Germinal center (tissue), 1 donor: ENCODE measurements at regions not wholly inside any gene's neighbourhood (a gene's known extent, or its start where the extent isn't known, plus 50 kb on each side); places are given as distances from the start of the nearest gene placed in this dataset.

Source experiments
- DNase-seq: peaks from one replicate; pipeline ENCODE4 v3.0.0; 2012; ENCODE audit warnings: mixed read lengths, low spot score

- no peak for DNase-seq
These were observed 611.1 kb downstream of the BRINP3 start for GRCh38 chr1:189866606-189867005.

DNA sequence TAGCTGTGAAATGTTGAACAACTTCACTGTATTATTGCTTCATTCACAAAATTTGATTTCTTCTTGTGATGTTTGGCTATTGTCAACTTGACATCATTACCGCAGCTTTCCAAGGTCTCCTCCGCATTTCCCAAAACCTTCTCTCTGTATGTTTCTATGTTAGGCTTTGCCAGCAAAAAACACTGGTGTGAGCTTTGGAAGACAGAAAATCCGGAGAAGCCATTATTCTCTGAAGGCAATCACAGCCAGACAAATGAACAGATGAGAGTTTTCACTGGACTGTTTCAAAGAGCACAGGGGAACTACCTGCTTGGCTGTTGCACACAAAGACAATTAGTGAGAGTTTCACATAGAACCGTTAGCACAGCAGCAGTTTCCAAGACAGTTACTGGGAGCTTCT, 609.6 kb downstream of the BRINP3 start:
- no peak for DNase-seq

DNA sequence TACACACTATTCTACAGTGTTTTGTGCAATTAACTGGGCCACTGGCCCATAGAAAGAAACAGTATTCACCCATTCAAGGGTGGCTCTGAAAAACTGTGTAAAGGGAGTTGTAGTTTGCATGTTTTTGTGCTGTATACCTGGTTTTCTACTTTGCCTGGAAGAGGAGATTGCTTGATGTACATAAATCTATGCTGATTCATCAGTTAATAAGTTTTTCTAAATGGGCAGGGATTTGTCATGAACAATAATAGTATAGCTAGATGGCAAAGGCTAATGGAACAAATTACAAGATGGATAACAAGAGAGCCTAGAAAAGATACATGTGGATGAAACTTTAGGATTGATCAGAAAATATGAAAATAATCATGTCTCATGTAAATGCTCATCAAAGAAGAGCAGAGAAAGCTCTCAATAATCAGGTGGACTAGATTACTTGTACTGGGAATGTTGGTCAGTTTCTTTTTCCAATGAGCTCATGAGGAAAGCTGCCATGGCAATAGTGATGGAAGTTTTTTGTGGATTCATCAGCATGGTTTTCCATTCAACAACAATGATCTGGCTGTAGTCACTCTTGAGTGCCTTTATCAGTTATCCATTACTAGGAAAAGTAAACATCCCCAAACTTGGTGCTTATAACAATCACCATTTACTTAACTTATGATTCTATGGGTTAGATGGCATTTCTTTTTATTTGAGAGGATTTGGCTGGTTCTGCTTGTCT, 602.8 kb downstream of the BRINP3 start:
- DNase-seq = no peak

DNA sequence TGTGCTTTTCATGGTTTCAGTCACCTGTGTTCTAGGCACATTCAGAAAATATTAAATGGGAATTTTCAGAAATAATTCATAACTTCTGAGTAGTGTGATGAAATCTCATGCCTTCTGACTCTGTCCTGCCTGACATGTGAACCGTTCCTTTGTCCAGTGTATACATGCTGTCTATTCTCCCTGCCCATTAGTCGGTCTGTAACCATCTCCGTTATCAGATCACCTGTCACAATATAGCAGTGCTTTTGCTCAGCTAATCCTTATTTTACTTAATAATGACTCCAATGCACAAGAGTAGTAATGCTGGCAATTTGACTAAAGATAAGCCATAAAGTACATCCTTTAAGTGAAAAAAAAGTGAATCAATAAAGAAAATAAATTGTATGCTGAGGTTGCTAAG, 597.5 kb downstream of the BRINP3 start:
- DNase-seq = no peak

DNA sequence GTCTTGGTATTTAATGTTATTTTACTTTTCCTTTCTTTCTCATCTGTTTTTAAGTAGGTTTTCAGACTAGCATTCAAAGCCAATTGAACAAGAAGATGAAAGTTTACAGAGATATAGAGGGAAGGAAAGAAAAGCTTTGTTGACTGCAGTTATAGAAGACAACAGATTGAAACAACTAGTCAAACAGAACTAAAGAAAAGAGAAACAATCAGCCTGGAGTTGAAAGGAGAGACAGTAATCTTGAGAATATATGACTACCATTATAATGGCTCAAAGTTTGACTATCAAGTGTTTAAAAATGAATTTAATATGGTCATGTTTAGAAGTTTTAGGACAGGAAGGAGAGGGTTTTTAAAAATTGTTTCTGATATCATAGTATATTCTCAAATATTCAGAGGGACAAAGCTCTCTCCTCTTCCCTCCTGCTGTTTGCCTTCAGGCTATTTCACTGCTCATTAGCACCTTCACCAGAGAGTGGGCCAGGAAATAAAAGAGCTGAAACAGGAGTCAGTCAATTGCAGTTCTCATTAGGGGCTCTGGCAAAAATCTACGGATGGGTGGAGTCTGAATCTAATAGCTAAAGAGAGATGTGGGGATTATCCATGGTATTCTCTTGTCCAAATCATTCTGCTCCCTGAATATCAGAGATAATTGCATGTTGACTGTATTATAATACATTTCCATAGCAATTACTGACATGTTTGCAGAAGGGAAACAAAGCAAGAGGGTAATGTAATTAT, 577.8 kb downstream of the BRINP3 start:
- no peak for DNase-seq

DNA sequence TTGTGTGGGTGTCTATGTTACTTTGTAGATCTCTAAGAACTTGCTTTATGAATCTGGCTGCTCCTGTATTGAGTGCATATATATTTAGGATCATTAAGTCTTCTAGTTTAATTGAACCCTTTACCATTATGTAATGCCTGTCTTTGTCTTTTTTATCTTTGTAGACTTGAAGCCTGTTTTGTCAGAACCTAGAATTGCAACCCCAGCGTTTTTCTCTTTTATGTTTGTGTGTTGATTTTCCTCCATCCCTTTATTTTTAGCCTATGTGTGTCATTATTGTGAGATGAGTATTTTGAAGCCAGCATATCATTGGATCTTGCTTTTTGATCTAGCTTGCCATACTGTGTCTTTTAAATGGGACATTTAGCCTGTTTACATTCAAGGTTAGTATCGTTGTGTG, 573.2 kb downstream of the BRINP3 start:
- no peak for DNase-seq

DNA sequence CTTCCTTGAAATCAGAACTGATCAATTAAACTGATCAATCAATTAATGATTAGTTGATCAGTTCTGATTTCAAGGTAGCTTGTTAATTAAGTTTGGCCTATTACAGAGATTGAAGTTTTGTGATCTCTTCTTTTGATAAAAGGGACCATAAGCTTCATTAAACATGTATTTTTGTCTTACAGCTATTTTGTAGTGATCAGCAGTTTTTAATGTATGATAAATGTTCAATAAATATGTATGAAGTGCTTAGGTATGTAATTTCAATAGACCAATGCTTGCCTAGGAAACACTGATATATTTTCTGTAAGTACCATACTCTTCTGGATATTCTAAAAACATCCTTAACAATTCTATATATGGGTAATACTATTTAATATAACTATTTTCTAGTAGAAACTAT, 569.6 kb downstream of the BRINP3 start:
- DNase-seq = no peak

DNA sequence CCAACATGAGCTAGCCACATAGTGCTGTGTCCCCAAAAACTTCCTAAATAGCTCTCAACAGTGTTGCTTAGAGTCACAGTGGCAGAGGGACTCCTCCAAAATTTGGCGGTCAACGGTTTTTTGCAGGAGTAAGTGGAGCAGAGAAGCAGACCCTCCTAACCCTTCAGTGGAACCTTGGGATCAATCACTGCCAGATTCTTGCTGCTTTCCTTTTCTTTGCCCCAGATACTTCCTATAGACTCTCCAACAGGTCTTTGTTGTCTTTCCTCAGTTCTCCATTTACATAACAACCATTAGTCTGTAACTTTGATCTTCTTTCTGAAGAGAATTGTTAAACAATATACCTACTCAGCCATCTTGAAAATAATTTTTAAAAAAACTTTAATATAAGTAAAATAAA, 556.1 kb downstream of the BRINP3 start:
- no peak for DNase-seq

- no peak for DNase-seq
These were observed 550.0 kb downstream of the BRINP3 start for GRCh38 chr1:189927641-189928040.

DNA sequence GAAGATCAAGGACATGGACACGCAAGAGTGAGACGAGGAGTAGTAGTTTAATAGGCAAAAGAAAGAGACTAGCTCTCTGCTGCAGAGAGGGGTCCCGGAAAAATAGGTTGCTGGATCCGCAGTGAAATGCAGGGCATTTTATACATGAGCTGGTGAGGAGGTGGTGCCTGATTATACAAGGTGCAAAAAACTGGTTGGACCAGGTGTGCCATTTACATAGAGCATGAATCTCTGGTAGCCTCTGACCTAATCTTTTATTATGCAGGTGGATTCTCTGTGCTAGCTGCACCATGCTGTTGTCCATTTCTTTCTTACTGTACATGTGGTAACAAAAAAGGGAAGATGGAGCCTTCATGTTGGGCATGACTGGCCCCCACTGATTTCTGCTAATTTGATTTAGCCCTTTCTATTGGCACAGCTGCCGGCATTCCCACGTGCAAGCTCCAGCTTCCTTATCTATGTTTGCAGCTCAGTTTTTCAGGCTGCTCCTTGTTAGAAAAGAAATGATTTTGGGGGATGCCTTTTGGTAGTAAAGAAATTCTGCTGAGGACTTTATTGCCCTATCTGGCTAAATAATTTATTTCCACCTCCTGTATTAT, 548.1 kb downstream of the BRINP3 start:
- no peak for DNase-seq

GRCh38 chr1:189936861-189937260, 540.8 kb downstream of the BRINP3 start:
- DNase-seq = no peak

DNA sequence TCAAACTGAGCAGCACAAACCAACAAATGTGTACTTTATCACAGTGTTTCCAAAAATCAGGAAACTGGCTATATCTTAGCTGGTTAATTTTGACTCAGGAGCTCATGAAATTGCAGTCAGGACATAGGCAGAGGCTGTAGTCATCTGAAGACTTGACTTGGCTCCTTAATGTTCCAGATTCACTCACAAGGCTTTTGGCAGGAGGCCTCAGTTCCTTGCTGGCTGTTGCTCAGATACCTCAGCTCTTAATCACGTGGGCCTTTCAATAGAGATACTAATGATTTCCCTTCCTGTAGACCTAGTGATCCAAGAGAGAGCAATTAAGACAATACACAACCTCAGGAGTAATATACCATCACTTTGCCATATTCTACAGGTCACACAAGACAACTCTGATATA, 537.7 kb downstream of the BRINP3 start:
- no peak for DNase-seq

- no peak for DNase-seq
These were observed 535.7 kb downstream of the BRINP3 start for GRCh38 chr1:189941922-189942321.

GRCh38 chr1:189958756-189959155, 518.9 kb downstream of the BRINP3 start:
- DNase-seq = no peak

DNA sequence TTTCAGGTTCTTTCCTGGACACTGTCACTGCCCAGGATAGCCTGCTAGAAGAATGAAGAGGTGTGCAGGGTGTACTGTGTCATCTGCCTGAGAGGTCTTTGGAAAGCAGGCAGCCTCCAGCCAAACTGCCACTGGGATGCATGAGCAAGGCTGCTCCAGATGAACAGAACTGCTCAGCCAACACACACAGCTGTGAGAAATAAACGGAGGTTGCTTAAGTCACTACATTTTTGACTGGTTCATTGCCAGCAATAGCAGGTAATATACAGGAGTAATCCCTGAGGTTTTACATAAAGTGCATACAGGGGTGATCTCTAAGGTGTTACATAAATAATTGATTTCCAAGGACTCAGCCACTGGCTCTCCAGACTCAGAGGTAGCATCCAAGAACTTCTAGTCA, 516.9 kb downstream of the BRINP3 start:
- no peak for DNase-seq

DNA sequence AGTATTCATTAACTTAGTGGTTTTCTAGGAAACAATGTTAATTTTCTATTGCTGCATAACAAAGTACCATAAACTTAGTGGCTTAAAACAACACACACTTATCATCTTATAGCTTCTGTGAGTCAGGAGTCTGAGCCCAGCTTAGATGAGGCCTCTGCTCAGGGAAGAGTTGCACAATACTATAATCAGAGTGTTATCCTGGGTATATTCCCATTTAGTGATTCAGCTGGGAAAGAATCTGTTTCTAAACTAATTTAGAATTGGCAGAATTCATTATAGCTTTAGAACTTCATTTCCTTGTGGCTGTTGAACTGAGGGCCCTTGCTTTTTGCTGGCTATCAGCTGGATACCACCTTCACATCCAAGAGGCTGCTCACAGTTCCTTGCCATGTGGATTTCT, 515.5 kb downstream of the BRINP3 start:
- no peak for DNase-seq

- DNase-seq = no peak
These were observed 507.1 kb downstream of the BRINP3 start for GRCh38 chr1:189970331-189971230.

GRCh38 chr1:189971656-189972055, 506.0 kb downstream of the BRINP3 start:
- no peak for DNase-seq

- DNase-seq = no peak
These were observed 500.5 kb downstream of the BRINP3 start for GRCh38 chr1:189977184-189977583.

DNA sequence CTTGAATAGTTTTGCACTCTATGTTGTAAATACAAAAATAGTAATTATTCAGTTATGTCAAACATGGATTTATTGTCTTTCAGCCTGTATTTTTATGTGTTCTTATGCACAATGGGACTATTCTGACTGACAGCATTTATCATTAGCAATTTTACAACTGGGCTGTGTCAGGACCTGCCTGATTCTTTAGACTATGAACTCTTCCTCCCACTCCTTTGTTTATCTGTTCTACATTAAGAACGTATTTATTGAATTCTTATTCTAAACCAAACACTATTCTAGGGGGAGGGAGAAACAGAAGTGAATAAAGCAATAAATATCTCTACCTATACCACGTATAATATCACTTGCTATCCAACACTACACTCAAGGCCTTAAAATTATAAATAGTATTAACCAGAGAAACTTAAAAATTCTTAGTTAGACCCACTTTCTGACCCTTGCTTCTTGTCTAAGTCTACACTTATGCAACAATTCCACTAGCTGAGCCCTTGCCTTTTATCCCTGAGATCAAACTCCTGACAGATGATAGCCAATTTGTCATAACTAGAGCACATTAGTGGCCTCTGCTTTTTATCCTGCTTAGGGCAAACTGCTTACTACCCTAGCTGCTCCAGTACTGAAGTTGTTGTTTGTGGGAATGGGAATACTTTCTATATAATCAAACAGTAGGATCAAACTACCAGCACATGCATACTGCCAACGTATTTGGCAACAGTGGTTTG, 494.3 kb downstream of the BRINP3 start:
- no peak for DNase-seq

GRCh38 chr1:189986516-189986915, 491.1 kb downstream of the BRINP3 start:
- DNase-seq = no peak

GRCh38 chr1:189987509-189987908, 490.2 kb downstream of the BRINP3 start:
- DNase-seq = no peak
